H1 (cell line): ENCODE measurements at regions not wholly inside any gene's neighbourhood (a gene's known extent, or its start where the extent isn't known, plus 50 kb on each side); places are given as distances from the start of the nearest gene placed in this dataset.

Experiments used
- CBX5 ChIP-seq: fragments of 300-800, 300-1000 bp; sonication (generic); IDR thresholded peaks from 2 replicates; pipeline ENCODE4 v1.7.1; 2016; ENCODE audit warnings: antibody characterized with exemption, low read length, low read depth
- CEBPB ChIP-seq: IDR thresholded peaks from 2 replicates; pipeline ENCODE4 v1.6.1; 2012; ENCODE audit warnings: low read depth, low read length
- CHD7 ChIP-seq: fragments of 300-600 bp; sonication (generic); IDR thresholded peaks from 2 replicates; pipeline ENCODE4 v1.7.1; 2012; ENCODE audit warnings: low read length, moderate library complexity, mild to moderate bottlenecking, inconsistent platforms; ENCODE audit not compliant: insufficient replicate concordance
- EGR1 ChIP-seq: IDR thresholded peaks from 2 replicates; pipeline ENCODE4 v1.6.1; 2011; ENCODE audit warnings: low read depth, low read length, borderline replicate concordance
- KDM1A ChIP-seq: fragments of 200-600, 300-600 bp; sonication (generic); IDR thresholded peaks from 2 replicates; pipeline ENCODE4 v1.7.1; 2016; ENCODE audit warnings: mild to moderate bottlenecking, low read length, borderline replicate concordance
- NANOG ChIP-seq: IDR thresholded peaks from 2 replicates; pipeline ENCODE4 v1.6.1; 2011; ENCODE audit warnings: low read length, low read depth, mild to moderate bottlenecking, inconsistent platforms; ENCODE audit not compliant: insufficient read depth, poor library complexity, severe bottlenecking
- POLR2AphosphoS5 ChIP-seq: IDR thresholded peaks from 2 replicates; pipeline ENCODE4 v1.6.1; 2011; ENCODE audit warnings: low read depth, low read length
- RBBP5 ChIP-seq: IDR thresholded peaks from 2 replicates; pipeline ENCODE4 v1.7.1; 2012; ENCODE audit warnings: low read depth, mild to moderate bottlenecking, inconsistent platforms, low read length, moderate library complexity, borderline replicate concordance
- RNF2 ChIP-seq: fragments of 200-900, 300-1000 bp; sonication (generic); IDR thresholded peaks from 2 replicates; pipeline ENCODE4 v1.7.1; 2016; ENCODE audit warnings: borderline replicate concordance, low read depth, mild to moderate bottlenecking, antibody characterized with exemption, low read length; ENCODE audit not compliant: poor library complexity, severe bottlenecking; ENCODE audit errors: missing control alignments
- SP2 ChIP-seq: IDR thresholded peaks from 2 replicates; pipeline ENCODE4 v1.6.1; 2012; ENCODE audit warnings: mild to moderate bottlenecking, low read length, inconsistent platforms
- SUZ12 ChIP-seq: fragments of 200-600 bp; sonication (generic); IDR thresholded peaks from 2 replicates; pipeline ENCODE4 v1.6.1; 2012; ENCODE audit warnings: mild to moderate bottlenecking, inconsistent platforms, low read length, moderate library complexity, mixed read lengths

- TF ChIP-seq CHD7 (no peak), EGR1 (no peak), KDM1A (no peak), CBX5 (no peak), SP2 (no peak), CEBPB (no peak), POLR2AphosphoS5 (no peak), SUZ12 (no peak), NANOG (no peak), RNF2 (no peak), RBBP5 (no peak)
Observed at GRCh38 chr15:67931861-67932260, 92.0 kb upstream of the RNU6-1 start (continued).
